22Rv1 (cell line): ENCODE measurements at regions not wholly inside any gene's neighbourhood (a gene's known extent, or its start where the extent isn't known, plus 50 kb on each side); places are given as distances from the start of the nearest gene placed in this dataset.

Source experiments
- CTCF ChIP-seq: fragments of 450-650 bp; IDR thresholded peaks from 2 replicates; pipeline ENCODE4 v1.5.1; 2017; ENCODE audit warnings: mild to moderate bottlenecking
- ZFX ChIP-seq: fragments of 450-650 bp; IDR thresholded peaks from 2 replicates; pipeline ENCODE4 v1.6.1; 2017; ENCODE audit warnings: antibody characterized with exemption, borderline replicate concordance

GRCh38 chr10:129272866-129273650 lies 194.0 kb upstream of the MGMT start:
- TF ChIP-seq CTCF = no peak
- TF ChIP-seq ZFX = no peak
